ENCODE measurements at regions not wholly inside any gene's neighbourhood (a gene's known extent, or its start where the extent isn't known, plus 50 kb on each side); places are given as distances from the start of the nearest gene placed in this dataset.

GRCh38 chr5:136525597-136525996 lies 160.3 kb upstream of the TRPC7 start:
- no peak for TF ChIP-seq EZH2 (IDR thresholded peaks at IDR 0.05; ENCODE audit: insufficient read depth, poor library complexity, severe bottlenecking)
- TF ChIP-seq EZH2phosphoT487 (IDR thresholded peaks at IDR 0.05; ENCODE audit: insufficient read depth, low read depth): no peak
